ENCODE measurements at regions not wholly inside any gene's neighbourhood (a gene's known extent, or its start where the extent isn't known, plus 50 kb on each side); places are given as distances from the start of the nearest gene placed in this dataset.
"Not testable (repeated sequence)": the region's sequence is repeated elsewhere in the genome, so short reads cannot be mapped to it uniquely, and the experiment has no call there.

DNA sequence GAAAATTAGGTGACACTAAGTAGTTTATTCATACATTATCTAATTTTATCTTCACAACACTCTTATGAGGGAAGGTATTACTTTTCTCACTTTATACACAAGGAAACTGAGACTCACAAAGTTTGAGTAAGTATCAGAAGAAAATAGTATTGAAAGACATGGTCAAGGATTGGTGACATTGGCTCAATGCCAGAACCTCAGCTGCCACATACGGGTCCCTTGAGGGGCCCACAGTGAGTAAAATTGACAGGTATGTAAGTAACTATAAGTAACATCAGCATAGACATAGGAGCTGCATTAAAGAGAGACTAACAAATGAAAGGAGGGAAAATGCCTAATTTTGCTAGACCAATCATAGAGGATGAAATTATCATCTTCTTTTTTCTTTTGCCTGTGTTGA lies 134.1 kb downstream of the COX18 start:
- WGBS, 2 donors = 11% methylated on average over 1 of the region's 1 CpG
- no peak for DNase-seq
- H3K27ac ChIP-seq = no peak overlapping the region
- H3K4me1 ChIP-seq = no peaks in the 10 kb centered on the region
- no peaks in the 10 kb centered on the region for H3K36me3 ChIP-seq (replicated peaks in 1 of 2; ENCODE audit: insufficient read depth in 1 of 2, low read depth in 2 of 2)
- H3K9me3 ChIP-seq = no peaks in the 10 kb centered on the region
- intact Hi-C loops (cut with DNase I) = no loop called here
- H3K27me3 ChIP-seq = no peaks in the 10 kb centered on the region
- H3K4me3 ChIP-seq = no peak overlapping the region
- ATAC-seq = no peak
- TF ChIP-seq, protein P1, sequence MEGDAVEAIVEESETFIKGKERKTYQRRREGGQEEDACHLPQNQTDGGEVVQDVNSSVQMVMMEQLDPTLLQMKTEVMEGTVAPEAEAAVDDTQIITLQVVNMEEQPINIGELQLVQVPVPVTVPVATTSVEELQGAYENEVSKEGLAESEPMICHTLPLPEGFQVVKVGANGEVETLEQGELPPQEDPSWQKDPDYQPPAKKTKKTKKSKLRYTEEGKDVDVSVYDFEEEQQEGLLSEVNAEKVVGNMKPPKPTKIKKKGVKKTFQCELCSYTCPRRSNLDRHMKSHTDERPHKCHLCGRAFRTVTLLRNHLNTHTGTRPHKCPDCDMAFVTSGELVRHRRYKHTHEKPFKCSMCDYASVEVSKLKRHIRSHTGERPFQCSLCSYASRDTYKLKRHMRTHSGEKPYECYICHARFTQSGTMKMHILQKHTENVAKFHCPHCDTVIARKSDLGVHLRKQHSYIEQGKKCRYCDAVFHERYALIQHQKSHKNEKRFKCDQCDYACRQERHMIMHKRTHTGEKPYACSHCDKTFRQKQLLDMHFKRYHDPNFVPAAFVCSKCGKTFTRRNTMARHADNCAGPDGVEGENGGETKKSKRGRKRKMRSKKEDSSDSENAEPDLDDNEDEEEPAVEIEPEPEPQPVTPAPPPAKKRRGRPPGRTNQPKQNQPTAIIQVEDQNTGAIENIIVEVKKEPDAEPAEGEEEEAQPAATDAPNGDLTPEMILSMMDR (IDR thresholded peaks at IDR 0.05) = no peak
- no peak for TF ChIP-seq POLR2A (IDR thresholded peaks at IDR 0.05)

DNA sequence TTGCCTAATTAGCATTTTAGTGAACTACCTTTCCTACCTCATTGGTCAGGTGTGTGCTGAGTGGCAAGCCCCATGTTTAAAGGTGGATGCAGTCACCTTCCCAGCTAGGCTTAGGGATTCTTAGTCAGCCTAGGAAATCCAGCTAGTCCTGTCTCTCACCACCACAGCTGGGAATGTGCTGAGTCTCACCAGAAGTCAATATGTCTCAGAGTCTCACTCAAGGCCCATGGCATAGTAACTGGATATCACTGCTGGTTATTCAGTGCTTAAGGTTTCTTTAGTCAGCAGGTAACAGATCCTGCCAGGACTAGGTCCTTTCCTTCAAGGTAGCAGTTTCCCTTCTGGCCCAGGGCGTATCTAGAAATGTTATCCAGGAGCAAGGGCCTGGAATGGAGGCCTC lies 136.5 kb downstream of the COX18 start:
- DNase-seq (no peak), ATAC-seq (no peak)
- Histone ChIP-seq H3K27me3 (no peaks in the 10 kb centered on the region), H3K36me3 (replicated peaks in 1 of 2; ENCODE audit: insufficient read depth in 1 of 2, low read depth in 2 of 2) (no peaks in the 10 kb centered on the region), H3K9me3 (no peaks in the 10 kb centered on the region), H3K27ac (no peak overlapping the region), H3K4me3 (no peak overlapping the region), H3K4me1 (no peaks in the 10 kb centered on the region)
- 61 to 69% methylated on average over 1 of the region's 1 CpG for WGBS, 2 donors
- no peak for TF ChIP-seq POLR2A (IDR thresholded peaks at IDR 0.05)
- TF ChIP-seq, protein P1 (IDR thresholded peaks at IDR 0.05) = no peak
- intact Hi-C loops (cut with DNase I) = no loop called here

DNA sequence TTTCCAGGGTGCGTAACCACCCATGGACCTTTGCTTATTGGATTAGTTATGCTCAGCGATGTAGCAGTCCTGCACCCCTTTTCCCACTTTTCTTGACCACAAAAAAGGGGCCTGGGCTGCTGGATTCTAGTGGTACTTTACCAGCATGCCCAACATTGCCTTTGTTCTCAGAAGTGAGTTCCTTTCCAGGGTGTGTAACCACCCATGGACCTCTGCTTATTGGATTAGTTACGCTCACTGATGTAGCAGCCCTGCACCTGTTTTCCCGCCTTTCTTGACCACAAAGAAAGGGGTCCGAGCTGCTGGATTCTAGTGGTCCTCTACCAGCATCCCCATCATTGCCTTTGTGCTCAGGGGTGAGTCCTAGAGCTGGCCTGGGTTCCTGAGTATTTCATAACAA lies 138.2 kb downstream of the COX18 start:
- intact Hi-C loops (cut with DNase I) = no loop called here
- H3K36me3 ChIP-seq (replicated peaks in 1 of 2; ENCODE audit: insufficient read depth in 1 of 2, low read depth in 2 of 2) = no peaks in the 10 kb centered on the region
- 63 to 73% methylated on average over 5 of the region's 5 CpGs for WGBS, 2 donors

DNA sequence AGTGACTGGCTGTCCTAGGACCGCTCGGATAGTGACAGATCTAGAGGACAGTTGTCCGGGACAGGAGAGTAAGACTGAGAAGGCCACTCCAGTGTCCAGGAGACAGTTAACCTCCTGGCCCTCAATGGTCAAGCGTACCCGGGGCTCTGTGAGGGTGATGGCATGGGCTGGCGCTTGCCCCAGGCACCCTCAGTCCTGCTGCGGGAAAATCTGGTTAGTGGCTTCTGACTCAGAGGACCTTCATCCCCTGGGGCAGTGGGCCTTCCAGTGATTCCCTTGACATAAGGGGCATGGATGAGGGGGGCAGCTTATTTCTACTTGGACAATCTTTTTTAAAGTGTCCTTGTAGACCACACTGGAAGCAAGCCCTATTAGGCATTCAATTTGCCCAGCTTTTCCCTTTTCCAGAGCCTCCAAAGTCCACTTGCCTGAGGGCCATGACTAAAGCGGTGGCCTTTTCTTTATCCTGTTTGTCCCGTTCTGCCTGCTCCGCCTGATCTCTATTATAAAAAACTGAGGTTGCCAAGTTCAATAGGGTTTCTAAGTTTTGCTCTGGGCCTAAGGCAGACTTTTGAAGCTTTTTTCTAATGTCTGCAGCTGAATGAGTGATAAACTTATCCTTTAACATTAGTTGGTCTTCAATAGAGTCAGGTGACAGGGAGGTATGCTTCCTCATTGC lies 139.8 kb downstream of the COX18 start:
- H3K9me3 ChIP-seq; intact Hi-C loops (cut with DNase I); H3K4me1 ChIP-seq; H3K4me3 ChIP-seq; H3K27me3 ChIP-seq; DNase-seq; ATAC-seq; H3K36me3 ChIP-seq (replicated peaks in 1 of 2; ENCODE audit: insufficient read depth in 1 of 2, low read depth in 2 of 2); H3K27ac ChIP-seq: not testable (repeated sequence)
- 81 to 82% methylated on average over 10 of the region's 10 CpGs for WGBS, 2 donors

More for the DNA sequence above, 138.2 kb downstream of the COX18 start:
- no peaks in the 10 kb centered on the region for H3K9me3 ChIP-seq
- no peak for DNase-seq
- no peaks in the 10 kb centered on the region for H3K27me3 ChIP-seq
- no peaks in the 10 kb centered on the region for H3K4me1 ChIP-seq
- H3K27ac ChIP-seq = no peak overlapping the region
- no peak overlapping the region for H3K4me3 ChIP-seq
- TF ChIP-seq, protein P1 (IDR thresholded peaks at IDR 0.05) = no peak
- no peak for TF ChIP-seq POLR2A (IDR thresholded peaks at IDR 0.05)
- ATAC-seq = no peak

DNA sequence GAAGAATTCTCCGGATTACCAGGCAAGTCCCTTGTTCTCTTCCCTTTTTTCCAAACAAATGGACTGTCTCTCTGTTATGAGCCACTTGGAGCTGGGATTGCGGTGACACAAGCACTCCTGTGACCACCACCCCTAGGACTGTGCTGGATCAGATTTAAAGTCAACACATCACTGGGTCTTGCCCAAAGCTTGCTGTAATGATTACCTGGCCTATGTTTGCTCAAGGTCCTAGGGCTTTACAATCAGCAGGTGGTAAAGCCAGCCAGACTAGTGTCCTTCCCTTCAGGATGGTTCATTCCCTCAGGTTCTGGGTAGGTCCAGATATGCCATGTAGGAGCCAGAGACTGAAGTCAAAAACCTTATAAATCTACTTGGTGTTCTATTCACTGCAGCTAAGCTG lies 144.7 kb downstream of the COX18 start:
- no peak overlapping the region for H3K27ac ChIP-seq

More for the DNA sequence above, 144.7 kb downstream of the COX18 start:
- DNase-seq = no peak
- ATAC-seq = no peak
- TF ChIP-seq, protein P1 (IDR thresholded peaks at IDR 0.05) = no peak
- no peak for TF ChIP-seq POLR2A (IDR thresholded peaks at IDR 0.05)
- H3K36me3 ChIP-seq (replicated peaks in 1 of 2; ENCODE audit: insufficient read depth in 1 of 2, low read depth in 2 of 2) = no peaks in the 10 kb centered on the region
- H3K4me1 ChIP-seq = no peaks in the 10 kb centered on the region
- H3K4me3 ChIP-seq = no peak overlapping the region
- 68 to 73% methylated on average over 2 of the region's 2 CpGs for WGBS, 2 donors
- H3K9me3 ChIP-seq = no peaks in the 10 kb centered on the region
- intact Hi-C loops (cut with DNase I) = no loop called here
- H3K27me3 ChIP-seq = no peaks in the 10 kb centered on the region

Data from body of pancreas (tissue), 4 donors.